Keratinocyte (primary cell): ENCODE measurements at regions not wholly inside any gene's neighbourhood (a gene's known extent, or its start where the extent isn't known, plus 50 kb on each side); places are given as distances from the start of the nearest gene placed in this dataset.

Source experiments
- DNase-seq: peaks from one replicate; pipeline ENCODE4 v3.0.0-alpha.2; 2011; ENCODE audit warnings: low read depth, missing footprints, low spot score
- FAIRE-seq: peaks from 2 replicates; lab custom pipeline; 2011; peaks lifted over from hg19 to GRCh38; lab: Jason Lieb, UNC
- H2AFZ ChIP-seq: 2 replicates; pipeline ENCODE4 v1.6.0; 2012; ENCODE audit warnings: low read length, control low read depth, inconsistent platforms; ENCODE audit not compliant: control insufficient read depth
- H3K27ac ChIP-seq: 2 replicates; pipeline ENCODE4 v1.5.1; 2011; ENCODE audit warnings: low read length; ENCODE audit not compliant: control insufficient read depth, insufficient read depth
- H3K27me3 ChIP-seq: 3 replicates; pipeline ENCODE4 v1.6.0; 2011; ENCODE audit warnings: low read length; ENCODE audit not compliant: control insufficient read depth, insufficient read depth; ENCODE audit errors: extremely low read depth
- H3K36me3 ChIP-seq, 2 experiments: 2 replicates in 1 of 2; 3 replicates in 1 of 2; pipeline ENCODE4 v1.5.1; 2011; ENCODE audit warnings: low read length in 2 of 2, mild to moderate bottlenecking in 1 of 2; ENCODE audit not compliant: control insufficient read depth in 2 of 2, insufficient read depth in 2 of 2; ENCODE audit errors: extremely low read depth in 1 of 2
- H3K4me1 ChIP-seq: 3 replicates; pipeline ENCODE4 v1.5.1; 2011; ENCODE audit warnings: low read length; ENCODE audit not compliant: control insufficient read depth, insufficient read depth; ENCODE audit errors: extremely low read depth
- H3K4me2 ChIP-seq: 3 replicates; pipeline ENCODE4 v1.6.0; 2011; ENCODE audit warnings: low read depth, low read length; ENCODE audit not compliant: control insufficient read depth, insufficient read depth; ENCODE audit errors: extremely low read depth
- H3K4me3 ChIP-seq, 3 experiments: fragments of 200-600 bp in 1 of 3; sonication (generic) in 1 of 3; 2 replicates in 2 of 3; 3 replicates in 1 of 3; pipeline ENCODE4 v1.5.1; 2011 to 2016; ENCODE audit warnings: low read length in 3 of 3, mild to moderate bottlenecking in 3 of 3, control low read depth in 2 of 3, inconsistent platforms in 1 of 3, low read depth in 1 of 3, mixed read lengths in 1 of 3, mixed run types in 1 of 3, moderate library complexity in 1 of 3; ENCODE audit not compliant: control insufficient read depth in 2 of 3, insufficient read depth in 2 of 3; ENCODE audit errors: extremely low read depth in 1 of 3
- H3K79me2 ChIP-seq: 2 replicates; pipeline ENCODE4 v1.6.0; 2012; ENCODE audit warnings: low read length; ENCODE audit not compliant: control insufficient read depth, insufficient read depth
- H3K9ac ChIP-seq: 3 replicates; pipeline ENCODE4 v1.6.0; 2011; ENCODE audit warnings: low read length; ENCODE audit not compliant: control insufficient read depth, insufficient read depth; ENCODE audit errors: extremely low read depth
- H3K9me1 ChIP-seq: 3 replicates; pipeline ENCODE4 v1.6.0; 2011; ENCODE audit warnings: low read length; ENCODE audit not compliant: control insufficient read depth, insufficient read depth; ENCODE audit errors: extremely low read depth
- H3K9me3 ChIP-seq: 2 replicates; pipeline ENCODE4 v1.5.1; 2012; ENCODE audit warnings: low read depth, low read length; ENCODE audit not compliant: control insufficient read depth
- H4K20me1 ChIP-seq: 3 replicates; pipeline ENCODE4 v1.6.0; 2011; ENCODE audit warnings: low read length; ENCODE audit not compliant: control insufficient read depth, insufficient read depth; ENCODE audit errors: extremely low read depth
- EZH2 ChIP-seq: IDR thresholded peaks from one replicate; pipeline ENCODE4 v1.6.1; 2012; ENCODE audit warnings: inconsistent platforms, mild to moderate bottlenecking, low read length, moderate library complexity
- dilution Hi-C: fragments of 300-500 bp; cut with MboI; formaldehyde crosslinking; loops from one replicate; pipeline ENCODE4 v1.7.0; 2020; ENCODE audit warnings: low sequenced_read_pairs; ENCODE audit not compliant: extremely low pct_ligation_motif_present
- TF ChIP-seq, protein P1 (sequence below), 3 experiments: IDR thresholded peaks in 1 of 3; conservative IDR thresholded peaks in 1 of 3; optimal IDR thresholded peaks in 1 of 3; 2 replicates in 2 of 3; 3 replicates in 1 of 3; pipeline versions ENCODE3 to v1.5.1; 2011; ENCODE audit warnings: low read length in 3 of 3, mild to moderate bottlenecking in 3 of 3, moderate library complexity in 2 of 3, control low read depth in 1 of 3, inconsistent platforms in 1 of 3; ENCODE audit not compliant: insufficient read depth in 2 of 3; ENCODE audit errors: extremely low read depth in 1 of 3

DNA sequence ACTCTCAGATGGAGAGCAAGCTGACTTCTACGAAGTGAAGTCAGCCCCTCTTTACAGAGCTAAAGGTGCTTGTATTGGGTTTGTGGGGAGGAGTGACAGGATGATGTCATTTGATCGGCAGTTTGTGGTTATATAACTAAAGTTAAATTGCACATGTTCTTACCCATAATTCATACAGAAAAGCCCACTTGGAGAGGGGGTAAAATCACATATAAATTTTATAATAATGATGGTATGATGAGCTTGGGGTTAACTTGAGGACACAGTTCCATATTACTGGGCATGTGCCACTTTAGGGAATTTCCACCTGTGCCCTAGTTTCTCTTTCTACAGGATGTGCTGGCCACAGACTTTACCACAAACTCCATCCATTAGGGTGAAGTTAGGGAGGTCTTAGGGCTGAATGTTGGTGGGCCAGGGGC, 1178.6 kb upstream of the CDH9 start:
- no peak for FAIRE-seq

GRCh38 chr5:28215091-28215490, 1176.7 kb upstream of the CDH9 start:
- dilution Hi-C loops: no loop called here
- DNase-seq: no peak
- H3K79me2 ChIP-seq: no peaks in the 10 kb centered on the region
- TF ChIP-seq EZH2: no peak
- TF ChIP-seq, protein P1, sequence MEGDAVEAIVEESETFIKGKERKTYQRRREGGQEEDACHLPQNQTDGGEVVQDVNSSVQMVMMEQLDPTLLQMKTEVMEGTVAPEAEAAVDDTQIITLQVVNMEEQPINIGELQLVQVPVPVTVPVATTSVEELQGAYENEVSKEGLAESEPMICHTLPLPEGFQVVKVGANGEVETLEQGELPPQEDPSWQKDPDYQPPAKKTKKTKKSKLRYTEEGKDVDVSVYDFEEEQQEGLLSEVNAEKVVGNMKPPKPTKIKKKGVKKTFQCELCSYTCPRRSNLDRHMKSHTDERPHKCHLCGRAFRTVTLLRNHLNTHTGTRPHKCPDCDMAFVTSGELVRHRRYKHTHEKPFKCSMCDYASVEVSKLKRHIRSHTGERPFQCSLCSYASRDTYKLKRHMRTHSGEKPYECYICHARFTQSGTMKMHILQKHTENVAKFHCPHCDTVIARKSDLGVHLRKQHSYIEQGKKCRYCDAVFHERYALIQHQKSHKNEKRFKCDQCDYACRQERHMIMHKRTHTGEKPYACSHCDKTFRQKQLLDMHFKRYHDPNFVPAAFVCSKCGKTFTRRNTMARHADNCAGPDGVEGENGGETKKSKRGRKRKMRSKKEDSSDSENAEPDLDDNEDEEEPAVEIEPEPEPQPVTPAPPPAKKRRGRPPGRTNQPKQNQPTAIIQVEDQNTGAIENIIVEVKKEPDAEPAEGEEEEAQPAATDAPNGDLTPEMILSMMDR (optimal IDR thresholded peaks at IDR 0.05 in 1 of 3, IDR thresholded peaks at IDR 0.05 in 1 of 3, conservative IDR thresholded peaks at IDR 0.05 in 1 of 3; ENCODE audit: extremely low read depth in 1 of 3, insufficient read depth in 2 of 3, low read length in 3 of 3): no peak
- H4K20me1 ChIP-seq: no peaks in the 10 kb centered on the region
- no peak for FAIRE-seq
- H3K9me1 ChIP-seq: no peaks in the 10 kb centered on the region
- no peak overlapping the region for H3K4me2 ChIP-seq
- H3K4me3 ChIP-seq: no peak overlapping the region
- H2AFZ ChIP-seq: no peak overlapping the region
- no peak overlapping the region for H3K27ac ChIP-seq
- no peaks in the 10 kb centered on the region for H3K4me1 ChIP-seq
- no peaks in the 10 kb centered on the region for H3K9me3 ChIP-seq
- no peaks in the 10 kb centered on the region for H3K27me3 ChIP-seq
- no peak overlapping the region for H3K9ac ChIP-seq
- no peaks in the 10 kb centered on the region for H3K36me3 ChIP-seq

More for the DNA sequence above, 1178.6 kb upstream of the CDH9 start:
- H3K79me2 ChIP-seq: no peaks in the 10 kb centered on the region
- H3K36me3 ChIP-seq: no peaks in the 10 kb centered on the region
- DNase-seq: no peak
- no peak overlapping the region for H3K9ac ChIP-seq
- H3K9me1 ChIP-seq: no peaks in the 10 kb centered on the region
- no peaks in the 10 kb centered on the region for H4K20me1 ChIP-seq
- no peaks in the 10 kb centered on the region for H3K9me3 ChIP-seq
- H3K4me2 ChIP-seq: no peak overlapping the region
- no peak overlapping the region for H3K27ac ChIP-seq
- no peaks in the 10 kb centered on the region for H3K4me1 ChIP-seq
- no peaks in the 10 kb centered on the region for H3K27me3 ChIP-seq
- H2AFZ ChIP-seq: no peak overlapping the region
- TF ChIP-seq, protein P1 (optimal IDR thresholded peaks at IDR 0.05 in 1 of 3, IDR thresholded peaks at IDR 0.05 in 1 of 3, conservative IDR thresholded peaks at IDR 0.05 in 1 of 3; ENCODE audit: extremely low read depth in 1 of 3, insufficient read depth in 2 of 3, low read length in 3 of 3): no peak
- TF ChIP-seq EZH2: no peak
- no peak overlapping the region for H3K4me3 ChIP-seq
- dilution Hi-C loops: no loop called here
